Activated CD8-positive, alpha-beta memory T cell treated with anti-CD3 and anti-CD28 coated beads for 24 hours (primary cell): ENCODE measurements at regions not wholly inside any gene's neighbourhood (a gene's known extent, or its start where the extent isn't known, plus 50 kb on each side); places are given as distances from the start of the nearest gene placed in this dataset.
"Not testable (repeated sequence)": the region's sequence is repeated elsewhere in the genome, so short reads cannot be mapped to it uniquely, and the experiment has no call there.

ENCODE experiments used
- DNase-seq: peaks from one replicate; pipeline ENCODE4 v3.0.0-alpha.2; 2020

DNA sequence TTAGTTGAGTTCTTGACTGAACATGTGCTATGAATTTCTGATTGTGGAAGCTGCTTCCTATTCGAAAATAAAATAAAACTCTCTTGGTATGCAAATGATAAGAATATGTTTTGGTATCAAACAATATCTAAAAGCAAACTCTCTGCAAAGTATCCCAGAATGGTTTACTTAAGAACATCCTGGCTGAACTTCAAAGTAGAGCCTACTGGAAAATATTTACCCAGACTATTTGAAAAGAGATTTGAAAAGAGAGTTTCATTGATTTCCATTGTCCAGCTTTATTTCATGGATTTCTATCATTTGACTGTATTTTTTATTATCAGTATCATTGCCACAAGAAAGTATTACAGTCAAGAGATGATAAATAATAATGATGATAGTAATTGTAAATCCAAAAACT is 171.1 kb upstream of the SLC7A11 start:
- no peak for DNase-seq

- DNase-seq: no peak
Observed at GRCh38 chr4:138412847-138413246, 170.7 kb upstream of the SLC7A11 start.

DNA sequence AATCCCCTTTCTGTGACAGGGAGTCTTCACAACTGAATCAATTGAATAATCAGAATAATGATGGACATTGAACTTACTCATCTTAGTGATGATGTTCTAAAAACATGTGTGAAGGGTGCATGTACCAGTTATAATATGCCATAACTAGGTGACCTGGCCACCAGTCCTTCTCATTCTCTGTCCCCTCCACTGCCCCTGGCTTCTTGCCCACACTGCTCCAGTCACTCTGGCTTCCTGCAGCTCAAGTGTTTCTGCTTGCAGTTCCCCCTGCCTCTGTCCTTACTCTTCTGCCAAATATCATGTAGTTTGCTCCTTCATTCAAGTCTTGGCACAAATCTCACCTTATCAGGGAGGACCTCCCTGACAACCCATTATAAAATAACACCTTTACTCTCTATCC is 168.1 kb upstream of the SLC7A11 start:
- no peak for DNase-seq

DNA sequence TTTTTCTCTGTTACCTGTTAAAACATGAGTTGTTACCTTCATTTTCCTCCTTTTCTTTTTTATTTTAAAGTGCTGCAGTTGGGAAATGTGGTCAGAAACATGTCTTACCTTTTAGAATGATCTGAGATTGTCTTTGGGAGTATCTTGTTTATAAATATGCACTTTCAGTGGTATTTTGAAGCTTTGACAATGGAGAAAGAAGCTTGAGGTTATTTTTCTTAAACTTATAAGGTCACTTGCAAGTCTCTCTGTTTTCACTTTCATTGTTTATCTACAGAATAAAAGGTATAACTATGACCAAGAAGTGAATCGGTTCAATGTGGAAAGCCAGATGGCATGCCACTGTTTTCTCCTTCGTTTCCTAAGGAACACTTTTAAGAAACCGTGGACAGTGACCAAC is 167.5 kb upstream of the SLC7A11 start:
- DNase-seq: no peak

DNA sequence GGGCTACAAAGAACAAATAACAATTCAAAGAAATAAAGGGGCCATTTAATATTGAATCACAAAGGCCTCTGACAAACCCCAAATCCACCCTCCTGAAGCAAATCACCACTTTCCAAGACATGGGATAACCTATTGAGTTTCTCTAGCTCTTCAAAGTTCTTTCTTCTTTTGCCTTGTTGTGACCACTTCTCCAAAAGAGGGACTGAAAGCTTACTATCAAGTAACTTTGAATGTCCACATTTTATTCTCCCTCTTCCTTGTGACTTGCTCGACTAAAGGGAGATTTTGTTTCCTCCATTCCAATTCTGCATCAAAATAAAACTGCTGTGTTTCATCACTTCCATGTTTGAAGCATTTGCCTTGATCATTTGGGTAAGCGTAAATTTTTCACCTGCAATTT is 166.6 kb upstream of the SLC7A11 start:
- DNase-seq: no peak

GRCh38 chr4:138407329-138407728 is 165.2 kb upstream of the SLC7A11 start:
- DNase-seq: no peak

DNA sequence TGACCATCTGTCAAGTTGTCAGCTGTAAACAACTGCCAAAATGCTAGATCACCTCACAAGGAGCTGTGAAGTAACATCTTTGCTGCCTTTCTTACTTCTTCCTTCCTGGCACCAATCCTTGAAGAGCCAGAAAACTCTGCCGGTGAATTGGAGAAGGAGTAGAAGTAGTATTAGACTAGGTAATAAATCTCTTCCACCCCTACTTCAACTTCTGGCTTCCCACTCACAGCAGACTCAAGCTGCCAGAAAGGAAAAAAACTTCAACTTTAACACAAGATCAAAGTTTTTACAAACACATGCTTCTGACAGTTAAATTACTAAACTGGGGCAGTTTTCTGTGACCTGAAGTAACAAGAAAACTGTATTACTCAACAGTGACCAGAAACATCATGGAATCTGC is 164.7 kb upstream of the SLC7A11 start:
- no peak for DNase-seq

DNA sequence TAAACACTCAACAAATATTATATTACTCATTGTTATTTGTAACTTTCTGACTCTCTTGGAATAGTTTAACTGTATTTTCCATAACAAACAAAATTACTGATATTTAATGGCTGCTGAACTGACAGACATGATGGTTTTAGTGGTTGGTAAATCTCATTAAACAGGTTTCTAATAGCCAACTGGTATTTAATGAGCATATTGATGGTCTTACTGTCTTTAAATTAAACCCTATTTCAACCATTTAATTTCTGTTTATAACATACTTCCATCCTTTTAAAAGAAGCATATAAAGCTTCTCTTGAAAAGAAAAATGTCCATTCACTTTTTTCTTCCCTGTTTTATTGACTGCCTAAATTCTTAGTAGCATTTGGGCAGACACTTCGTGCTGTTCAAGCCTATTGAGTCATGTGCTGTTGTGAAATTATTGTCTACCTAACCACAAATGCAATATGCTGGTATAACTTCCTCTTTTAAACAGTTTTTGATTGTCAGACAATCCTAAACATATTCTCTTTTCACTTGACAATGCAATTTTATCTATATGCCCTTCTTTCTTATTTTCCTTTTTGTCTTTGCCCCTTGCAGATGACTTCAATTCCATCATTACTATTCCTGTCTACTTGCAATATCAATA is 163.9 kb upstream of the SLC7A11 start:
- DNase-seq: no peak

DNA sequence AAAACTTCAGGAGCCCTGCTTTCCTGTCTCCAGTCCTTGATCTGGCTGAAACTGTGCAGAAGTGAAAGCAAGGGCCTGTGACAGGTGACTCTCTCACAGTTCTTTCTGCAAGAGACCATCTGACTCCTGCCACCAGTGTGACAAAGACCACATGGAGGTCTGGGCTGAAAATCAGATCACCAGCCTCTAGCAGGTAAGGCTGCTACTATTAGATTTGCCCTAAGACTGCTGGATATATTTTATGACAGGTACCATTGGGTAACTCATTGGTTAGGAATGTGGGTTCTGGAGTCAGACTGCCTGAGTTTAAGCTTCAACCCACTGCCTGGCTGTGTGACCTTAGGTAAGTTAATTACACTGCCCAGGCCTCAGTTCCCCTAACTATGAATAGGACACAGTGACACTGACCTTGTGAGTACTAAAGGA is 163.3 kb upstream of the SLC7A11 start:
- DNase-seq: no peak

- no peak for DNase-seq
Observed at GRCh38 chr4:138404801-138405200, 162.7 kb upstream of the SLC7A11 start.

DNA sequence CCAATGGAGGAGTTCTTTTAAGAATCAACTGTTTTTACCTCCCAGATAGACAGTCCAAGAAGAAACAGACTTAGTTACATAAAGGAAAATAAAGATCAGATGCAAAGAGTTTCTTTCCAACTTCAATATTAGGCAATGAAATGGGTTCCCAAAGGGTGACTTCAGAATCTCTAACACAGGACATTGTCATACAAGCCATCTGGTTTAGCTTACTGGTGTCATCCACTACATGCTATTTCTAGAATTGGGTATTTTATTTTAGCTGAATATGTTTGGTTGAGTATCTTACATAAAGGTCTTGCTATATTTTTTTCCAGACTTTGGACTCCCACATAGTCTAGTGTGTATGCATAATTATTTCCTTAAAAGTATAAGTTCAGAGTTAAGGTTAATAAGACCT is 162.1 kb upstream of the SLC7A11 start:
- no peak for DNase-seq

GRCh38 chr4:138401334-138401733 is 159.2 kb upstream of the SLC7A11 start:
- no peak for DNase-seq

GRCh38 chr4:138400543-138400942 is 158.4 kb upstream of the SLC7A11 start:
- DNase-seq: no peak

DNA sequence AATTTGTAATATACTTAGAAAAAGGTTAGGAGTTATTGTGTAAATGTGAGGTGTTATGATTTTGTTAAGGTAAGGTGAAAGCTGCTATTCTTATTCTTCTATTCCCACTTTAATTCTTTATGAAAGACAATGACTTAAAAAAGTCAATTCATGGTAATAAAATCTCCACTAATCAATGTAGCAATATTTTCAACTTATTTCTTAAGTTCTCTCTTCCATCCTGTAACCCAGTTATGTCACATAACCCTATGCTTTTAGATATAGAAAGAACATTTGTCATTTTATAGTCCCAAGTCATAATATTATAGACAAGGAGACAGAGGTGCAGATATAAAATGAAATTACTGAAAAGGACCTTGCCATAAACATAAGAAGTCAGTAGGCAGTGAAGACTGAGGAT is 157.9 kb upstream of the SLC7A11 start:
- DNase-seq: no peak

DNA sequence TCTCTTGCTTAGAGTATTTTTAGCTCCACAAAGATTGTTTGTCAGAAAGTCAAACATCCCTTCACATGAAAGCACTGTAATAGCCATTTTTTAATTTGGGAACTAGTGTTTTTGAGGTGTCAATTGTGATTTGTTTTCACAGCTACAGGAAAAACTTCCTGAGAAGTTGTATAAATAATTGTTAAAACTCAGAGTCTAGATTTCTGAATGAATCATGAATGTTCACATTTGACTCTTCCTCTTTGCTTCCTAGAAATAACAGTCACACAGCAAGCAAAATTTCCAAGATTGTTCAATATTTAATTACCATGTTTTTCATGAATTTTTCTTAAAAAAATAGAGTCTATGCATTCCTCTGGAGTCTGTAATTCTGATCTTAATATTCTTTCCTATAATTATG is 156.9 kb upstream of the SLC7A11 start:
- no peak for DNase-seq

DNA sequence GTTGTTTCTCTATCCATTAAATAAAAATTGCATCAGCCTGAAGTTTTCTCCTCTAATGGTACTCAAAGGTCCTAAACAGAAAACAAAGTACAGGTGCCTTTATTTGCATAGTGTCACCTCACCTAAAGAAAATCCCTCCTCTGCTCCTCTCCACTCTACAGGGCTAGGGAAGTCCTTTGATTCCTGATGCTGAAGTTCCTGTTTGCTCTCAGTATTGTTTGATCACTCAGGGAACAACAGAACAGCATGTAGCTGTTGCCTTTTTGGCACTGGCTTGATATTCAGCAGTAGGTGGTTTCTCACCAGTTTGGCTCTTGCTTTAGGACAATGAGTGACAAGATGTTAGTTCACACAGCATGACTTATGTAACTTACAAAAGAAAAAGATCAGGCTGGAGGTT is 156.2 kb upstream of the SLC7A11 start:
- DNase-seq: no peak

- DNase-seq: no peak
Observed at GRCh38 chr4:138393886-138394610, 151.9 kb upstream of the SLC7A11 start.

DNA sequence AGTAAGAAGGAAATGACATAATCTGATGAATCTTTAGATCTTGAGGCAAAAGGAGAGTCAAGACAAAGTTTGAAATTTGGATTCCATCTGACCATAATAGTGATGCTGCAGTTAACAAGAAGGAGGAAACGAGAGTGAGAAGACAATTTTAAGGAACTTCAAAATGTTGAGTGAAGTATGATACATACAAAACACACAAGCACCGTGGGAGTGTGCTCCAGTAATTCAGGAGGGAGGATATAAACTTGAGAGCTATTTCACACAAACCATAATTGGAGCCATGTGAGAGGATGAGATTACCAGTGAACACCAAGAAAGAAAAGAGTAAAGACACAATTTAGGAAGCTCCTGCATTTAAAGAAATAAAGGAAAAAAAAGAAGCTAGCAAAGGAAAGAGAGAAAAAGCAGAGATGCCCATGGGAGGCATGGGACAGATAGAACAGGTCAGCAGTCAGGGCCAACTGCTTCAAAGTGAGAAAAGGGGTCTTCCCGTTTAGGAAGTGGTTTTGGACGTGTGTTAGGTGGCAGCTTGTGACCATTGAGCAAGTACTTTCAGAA is 150.7 kb upstream of the SLC7A11 start:
- no peak for DNase-seq

- DNase-seq: no peak
Observed at GRCh38 chr4:138389976-138390685, 148.0 kb upstream of the SLC7A11 start.

- no peak for DNase-seq
Observed at GRCh38 chr4:138374947-138375346, 132.8 kb upstream of the SLC7A11 start.

GRCh38 chr4:138367942-138368341 is 125.8 kb upstream of the SLC7A11 start:
- no peak for DNase-seq

- not testable (repeated sequence) for DNase-seq
Observed at GRCh38 chr4:138352446-138352845, 110.3 kb upstream of the SLC7A11 start.

DNA sequence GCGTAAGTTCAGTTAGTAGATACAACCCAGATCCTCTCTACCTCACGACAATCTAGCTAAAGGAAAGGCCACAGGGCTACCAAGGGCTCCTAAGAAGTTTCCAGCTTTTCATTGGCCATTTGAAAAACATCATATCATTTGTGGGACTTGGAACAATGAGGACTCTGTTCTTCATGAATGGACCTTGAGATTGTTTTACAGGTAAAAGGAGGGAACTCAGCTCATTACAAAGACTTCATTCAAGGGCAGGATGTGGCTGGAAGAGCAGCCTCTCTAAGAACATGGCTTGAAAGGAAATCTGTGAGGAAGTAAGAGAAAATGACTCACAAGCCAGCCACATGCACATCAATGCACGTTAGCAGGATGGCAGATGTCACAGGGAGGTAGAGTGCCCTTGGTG is 105.9 kb upstream of the SLC7A11 start:
- no peak for DNase-seq

GRCh38 chr4:138347561-138347960 is 105.4 kb upstream of the SLC7A11 start:
- no peak for DNase-seq
